ENCODE measurements at regions not wholly inside any gene's neighbourhood (a gene's known extent, or its start where the extent isn't known, plus 50 kb on each side); places are given as distances from the start of the nearest gene placed in this dataset.

- H3K36me3 Mint-ChIP-seq = peaks cover under 1% of the 10 kb centered on the region; the same call in 1 of the 2 replicates
- H3K9me3 Mint-ChIP-seq = peaks cover 13% of the 10 kb centered on the region
- ATAC-seq = no peak
- POLR2A ChIA-PET = no interaction called here
- no peak for DNase-seq (ENCODE audit: low spot score)
- no peak overlapping the region for H3K4me3 Mint-ChIP-seq
- CTCF ChIA-PET = no interaction called here
- TF ChIP-seq SP1 (CRISPR knock-in tag; conservative IDR thresholded peaks at IDR 0.05) (no peak), NR1H2 (CRISPR knock-in tag; IDR thresholded peaks at IDR 0.05) (no peak), ATF6 (CRISPR knock-in tag; IDR thresholded peaks at IDR 0.05) (no peak), ZNF423 (CRISPR knock-in tag; IDR thresholded peaks at IDR 0.05) (no peak), SMAD4 (CRISPR knock-in tag; IDR thresholded peaks at IDR 0.05) (no peak), CREM (CRISPR knock-in tag; IDR thresholded peaks at IDR 0.05) (no peak), ESRRA (CRISPR knock-in tag; IDR thresholded peaks at IDR 0.05; ENCODE audit: borderline replicate concordance) (no peak)
- TF ChIP-seq, protein P1, sequence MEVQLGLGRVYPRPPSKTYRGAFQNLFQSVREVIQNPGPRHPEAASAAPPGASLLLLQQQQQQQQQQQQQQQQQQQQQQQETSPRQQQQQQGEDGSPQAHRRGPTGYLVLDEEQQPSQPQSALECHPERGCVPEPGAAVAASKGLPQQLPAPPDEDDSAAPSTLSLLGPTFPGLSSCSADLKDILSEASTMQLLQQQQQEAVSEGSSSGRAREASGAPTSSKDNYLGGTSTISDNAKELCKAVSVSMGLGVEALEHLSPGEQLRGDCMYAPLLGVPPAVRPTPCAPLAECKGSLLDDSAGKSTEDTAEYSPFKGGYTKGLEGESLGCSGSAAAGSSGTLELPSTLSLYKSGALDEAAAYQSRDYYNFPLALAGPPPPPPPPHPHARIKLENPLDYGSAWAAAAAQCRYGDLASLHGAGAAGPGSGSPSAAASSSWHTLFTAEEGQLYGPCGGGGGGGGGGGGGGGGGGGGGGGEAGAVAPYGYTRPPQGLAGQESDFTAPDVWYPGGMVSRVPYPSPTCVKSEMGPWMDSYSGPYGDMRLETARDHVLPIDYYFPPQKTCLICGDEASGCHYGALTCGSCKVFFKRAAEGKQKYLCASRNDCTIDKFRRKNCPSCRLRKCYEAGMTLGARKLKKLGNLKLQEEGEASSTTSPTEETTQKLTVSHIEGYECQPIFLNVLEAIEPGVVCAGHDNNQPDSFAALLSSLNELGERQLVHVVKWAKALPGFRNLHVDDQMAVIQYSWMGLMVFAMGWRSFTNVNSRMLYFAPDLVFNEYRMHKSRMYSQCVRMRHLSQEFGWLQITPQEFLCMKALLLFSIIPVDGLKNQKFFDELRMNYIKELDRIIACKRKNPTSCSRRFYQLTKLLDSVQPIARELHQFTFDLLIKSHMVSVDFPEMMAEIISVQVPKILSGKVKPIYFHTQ (CRISPR knock-in tag; IDR thresholded peaks at IDR 0.05) = no peak
- TF ChIP-seq, protein P2, sequence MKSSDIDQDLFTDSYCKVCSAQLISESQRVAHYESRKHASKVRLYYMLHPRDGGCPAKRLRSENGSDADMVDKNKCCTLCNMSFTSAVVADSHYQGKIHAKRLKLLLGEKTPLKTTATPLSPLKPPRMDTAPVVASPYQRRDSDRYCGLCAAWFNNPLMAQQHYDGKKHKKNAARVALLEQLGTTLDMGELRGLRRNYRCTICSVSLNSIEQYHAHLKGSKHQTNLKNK (CRISPR knock-in tag; IDR thresholded peaks at IDR 0.05) = no peak
- no peaks in the 10 kb centered on the region for H3K27me3 Mint-ChIP-seq (ENCODE audit: low read depth)
- no peak overlapping the region for H3K27ac Mint-ChIP-seq
- H3K4me1 Mint-ChIP-seq = no peaks in the 10 kb centered on the region
Measured at GRCh38 chr1:96991261-96991660, 269.7 kb downstream of the PTBP2 start.

DNA sequence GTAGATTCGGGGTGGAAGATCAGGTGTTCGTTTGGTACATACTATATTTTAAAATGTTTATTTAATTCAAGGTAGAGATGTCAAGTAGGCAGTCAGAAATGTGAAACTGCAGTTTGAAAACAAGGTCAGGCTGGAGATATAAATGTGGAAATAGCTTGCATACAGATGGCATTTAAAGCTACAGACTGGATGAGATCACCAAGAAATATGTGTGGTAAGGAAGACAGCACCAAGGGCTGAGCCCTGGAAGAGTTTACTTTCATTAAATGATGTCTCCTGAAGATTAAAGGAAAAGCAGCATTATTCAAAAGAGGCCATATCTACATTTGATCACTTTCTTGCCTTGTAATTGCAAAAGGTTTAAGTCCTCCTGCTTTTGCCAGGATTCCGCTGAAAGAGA lies 271.3 kb downstream of the PTBP2 start:
- Mint-ChIP-seq H3K36me3 (no peaks in the 10 kb centered on the region), H3K27me3 (ENCODE audit: low read depth) (no peaks in the 10 kb centered on the region), H3K4me1 (no peaks in the 10 kb centered on the region), H3K27ac (no peak overlapping the region), H3K9me3 (no peaks in the 10 kb centered on the region), H3K4me3 (no peak overlapping the region)
- TF ChIP-seq SMAD4 (CRISPR knock-in tag; IDR thresholded peaks at IDR 0.05) (no peak), ETV6 (CRISPR knock-in tag; IDR thresholded peaks at IDR 0.05) (no peak), FOXP4 (CRISPR knock-in tag; IDR thresholded peaks at IDR 0.05) (no peak), MYBL2 (CRISPR knock-in tag; IDR thresholded peaks at IDR 0.05) (no peak), ZBTB43 (CRISPR knock-in tag; IDR thresholded peaks at IDR 0.05) (no peak), FOXK1 (CRISPR knock-in tag; IDR thresholded peaks at IDR 0.05) (no peak), MXD4 (CRISPR knock-in tag; IDR thresholded peaks at IDR 0.05; ENCODE audit: borderline replicate concordance) (no peak), FOXP1 (CRISPR knock-in tag; IDR thresholded peaks at IDR 0.05; ENCODE audit: borderline replicate concordance) (no peak), NFATC4 (CRISPR knock-in tag; IDR thresholded peaks at IDR 0.05) (no peak), NR2C2 (CRISPR knock-in tag; IDR thresholded peaks at IDR 0.05) (no peak)
- TF ChIP-seq, protein P3, sequence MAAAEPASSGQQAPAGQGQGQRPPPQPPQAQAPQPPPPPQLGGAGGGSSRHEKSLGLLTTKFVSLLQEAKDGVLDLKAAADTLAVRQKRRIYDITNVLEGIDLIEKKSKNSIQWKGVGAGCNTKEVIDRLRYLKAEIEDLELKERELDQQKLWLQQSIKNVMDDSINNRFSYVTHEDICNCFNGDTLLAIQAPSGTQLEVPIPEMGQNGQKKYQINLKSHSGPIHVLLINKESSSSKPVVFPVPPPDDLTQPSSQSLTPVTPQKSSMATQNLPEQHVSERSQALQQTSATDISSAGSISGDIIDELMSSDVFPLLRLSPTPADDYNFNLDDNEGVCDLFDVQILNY (CRISPR knock-in tag; IDR thresholded peaks at IDR 0.05) = no peak
- TF ChIP-seq, protein P4, sequence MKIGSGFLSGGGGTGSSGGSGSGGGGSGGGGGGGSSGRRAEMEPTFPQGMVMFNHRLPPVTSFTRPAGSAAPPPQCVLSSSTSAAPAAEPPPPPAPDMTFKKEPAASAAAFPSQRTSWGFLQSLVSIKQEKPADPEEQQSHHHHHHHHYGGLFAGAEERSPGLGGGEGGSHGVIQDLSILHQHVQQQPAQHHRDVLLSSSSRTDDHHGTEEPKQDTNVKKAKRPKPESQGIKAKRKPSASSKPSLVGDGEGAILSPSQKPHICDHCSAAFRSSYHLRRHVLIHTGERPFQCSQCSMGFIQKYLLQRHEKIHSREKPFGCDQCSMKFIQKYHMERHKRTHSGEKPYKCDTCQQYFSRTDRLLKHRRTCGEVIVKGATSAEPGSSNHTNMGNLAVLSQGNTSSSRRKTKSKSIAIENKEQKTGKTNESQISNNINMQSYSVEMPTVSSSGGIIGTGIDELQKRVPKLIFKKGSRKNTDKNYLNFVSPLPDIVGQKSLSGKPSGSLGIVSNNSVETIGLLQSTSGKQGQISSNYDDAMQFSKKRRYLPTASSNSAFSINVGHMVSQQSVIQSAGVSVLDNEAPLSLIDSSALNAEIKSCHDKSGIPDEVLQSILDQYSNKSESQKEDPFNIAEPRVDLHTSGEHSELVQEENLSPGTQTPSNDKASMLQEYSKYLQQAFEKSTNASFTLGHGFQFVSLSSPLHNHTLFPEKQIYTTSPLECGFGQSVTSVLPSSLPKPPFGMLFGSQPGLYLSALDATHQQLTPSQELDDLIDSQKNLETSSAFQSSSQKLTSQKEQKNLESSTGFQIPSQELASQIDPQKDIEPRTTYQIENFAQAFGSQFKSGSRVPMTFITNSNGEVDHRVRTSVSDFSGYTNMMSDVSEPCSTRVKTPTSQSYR (CRISPR knock-in tag; IDR thresholded peaks at IDR 0.05) = no peak
- TF ChIP-seq, protein P2 (CRISPR knock-in tag; IDR thresholded peaks at IDR 0.05) = no peak
- ChIA-PET CTCF (interaction anchor here (0.6 kb wide), 1 partner anchor 1472 kb away, joined by 5 read pairs; no protein-coding TSS in a partner anchor), POLR2A (no interaction called here)
- DNase-seq (ENCODE audit: low spot score) (no peak), ATAC-seq (no peak)

All from WTC11 (cell line).